NCI-H2227 treated with DMSO at 0.1 percent for 48 hours (cell line): ENCODE measurements at regions not wholly inside any gene's neighbourhood (a gene's known extent, or its start where the extent isn't known, plus 50 kb on each side); places are given as distances from the start of the nearest gene placed in this dataset.

Source experiments
- DNase-seq: peaks from one replicate; lab custom pipeline; 2025; lab: John Stamatoyannopoulos, UW

- no peak for DNase-seq
Measured at GRCh38 chr12:5230156-5230555, 186.5 kb downstream of the KCNA5 start.

GRCh38 chr12:5230861-5231260, 187.2 kb downstream of the KCNA5 start:
- no peak for DNase-seq

DNA sequence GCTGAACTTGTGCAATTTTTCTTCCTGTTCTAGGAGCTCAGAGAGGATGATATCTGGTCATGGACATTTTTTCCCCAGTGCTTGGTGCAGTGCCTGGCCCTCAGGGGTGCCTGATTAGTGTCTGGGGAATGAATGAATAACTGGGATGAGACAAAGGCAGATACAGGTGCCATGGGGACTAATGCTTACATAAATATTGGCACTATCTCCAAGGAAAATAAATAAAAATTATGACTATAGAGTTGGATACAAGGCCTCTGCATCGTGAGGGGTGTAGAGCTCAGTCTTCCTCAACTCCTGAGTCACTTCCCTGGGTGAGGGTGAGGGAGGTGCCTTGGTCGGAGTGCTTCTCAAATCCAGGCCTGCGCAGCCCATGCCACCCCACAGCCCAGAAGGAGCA, 188.6 kb downstream of the KCNA5 start:
- DNase-seq: no peak

DNA sequence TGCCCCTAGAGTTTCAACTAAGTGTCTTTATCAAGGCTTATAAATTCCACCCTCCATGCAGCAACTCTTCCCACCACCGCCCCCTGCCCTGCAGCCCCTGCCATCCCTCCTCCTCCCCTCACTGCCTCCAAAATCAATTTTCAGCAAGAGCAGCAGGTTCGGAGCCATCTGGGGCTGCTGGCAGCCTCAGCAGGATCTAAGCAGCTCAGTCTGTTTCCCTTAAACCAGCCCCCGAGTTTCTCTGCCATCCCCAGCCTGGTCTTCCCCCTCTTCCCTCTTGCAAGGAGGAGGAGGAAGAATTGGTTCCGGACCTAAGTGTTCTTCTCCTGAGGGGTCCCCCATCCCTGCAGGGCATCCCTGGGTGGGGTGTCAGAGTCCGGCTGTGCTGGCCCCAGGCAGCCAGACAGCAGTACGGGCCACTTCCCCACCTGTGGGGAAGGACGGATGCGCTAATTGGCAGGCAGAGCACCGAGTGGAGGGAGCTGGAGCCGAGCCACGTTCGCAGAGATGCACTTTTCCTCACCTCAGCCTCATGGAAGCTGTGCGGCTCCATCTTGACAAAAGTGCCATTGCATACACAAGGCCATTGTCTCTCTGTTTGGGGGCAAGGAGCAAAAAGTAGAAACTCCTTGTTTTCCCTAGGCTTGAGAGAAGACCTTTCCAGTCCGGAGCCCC, 189.3 kb downstream of the KCNA5 start:
- DNase-seq: no peak

DNA sequence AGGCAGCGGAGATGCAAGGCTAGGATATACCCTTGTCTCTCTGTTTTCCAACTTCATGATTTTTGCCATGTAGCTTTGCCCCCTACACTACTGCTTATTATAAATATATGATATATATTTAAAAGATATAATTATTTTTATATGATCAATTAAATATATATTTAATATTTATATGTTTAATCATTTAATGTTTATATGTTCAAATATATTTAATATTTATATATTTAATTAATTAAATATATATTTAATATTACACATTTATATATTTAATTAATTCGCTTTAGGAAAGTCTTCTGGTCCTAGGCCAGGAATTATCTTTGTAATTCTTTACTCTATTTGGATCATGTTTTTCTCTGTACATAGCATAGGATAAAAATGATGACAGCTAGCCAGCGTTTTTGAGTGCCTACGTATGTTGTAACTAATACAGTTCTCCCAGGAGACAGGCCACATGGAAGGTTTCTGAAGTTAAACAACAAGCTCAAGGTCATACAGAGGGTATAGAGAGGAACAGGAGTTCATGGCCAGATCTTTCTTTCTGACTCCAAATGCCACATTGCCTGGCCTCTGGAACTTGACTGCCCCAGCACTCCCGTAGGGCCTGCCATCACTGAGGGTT, 192.5 kb downstream of the KCNA5 start:
- no peak for DNase-seq

GRCh38 chr12:5242440-5242839, 189.5 kb upstream of the NTF3 start:
- no peak for DNase-seq

DNA sequence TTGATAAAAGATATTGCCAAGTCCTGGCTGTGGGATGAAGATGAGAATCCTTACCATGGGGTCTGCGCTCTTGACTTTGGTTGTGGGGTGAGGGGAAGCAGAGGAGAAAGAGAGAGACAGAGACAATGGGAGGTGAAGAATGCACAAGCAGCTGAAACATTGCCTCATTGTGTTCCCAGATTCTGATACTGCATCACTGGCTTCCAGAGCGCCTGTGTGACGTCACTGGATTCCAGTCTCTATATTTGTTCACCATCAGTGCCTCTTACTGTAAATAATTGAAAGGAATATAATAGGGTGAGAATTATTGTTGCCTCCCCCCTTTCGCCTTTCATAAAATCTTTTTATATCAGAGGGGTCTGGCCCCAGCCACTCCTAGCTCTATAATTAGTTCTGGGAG, 188.9 kb upstream of the NTF3 start:
- DNase-seq: peak; percentile 11

DNA sequence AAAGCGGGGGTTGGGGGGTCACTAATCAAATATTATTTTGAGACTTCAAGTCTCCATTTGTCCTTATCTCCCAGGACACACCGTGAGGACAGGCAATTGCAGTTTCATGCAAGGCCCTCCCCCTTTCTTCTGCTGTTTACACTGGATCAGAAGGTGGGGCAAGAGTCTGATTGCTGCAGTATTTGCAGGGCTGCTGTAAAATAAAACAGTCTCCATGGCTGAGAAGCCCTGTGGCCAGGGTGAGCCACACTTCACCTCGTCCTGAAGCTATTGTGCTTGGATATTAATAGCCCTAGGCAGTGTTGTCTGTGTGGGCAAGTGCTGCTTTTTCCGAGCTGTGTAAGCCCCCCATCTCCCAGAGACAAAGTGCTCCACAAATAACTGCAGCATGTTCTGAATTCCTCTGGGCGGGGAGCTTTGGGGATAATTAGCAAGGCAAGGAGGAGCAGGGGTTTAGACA, 187.4 kb upstream of the NTF3 start:
- no peak for DNase-seq

DNA sequence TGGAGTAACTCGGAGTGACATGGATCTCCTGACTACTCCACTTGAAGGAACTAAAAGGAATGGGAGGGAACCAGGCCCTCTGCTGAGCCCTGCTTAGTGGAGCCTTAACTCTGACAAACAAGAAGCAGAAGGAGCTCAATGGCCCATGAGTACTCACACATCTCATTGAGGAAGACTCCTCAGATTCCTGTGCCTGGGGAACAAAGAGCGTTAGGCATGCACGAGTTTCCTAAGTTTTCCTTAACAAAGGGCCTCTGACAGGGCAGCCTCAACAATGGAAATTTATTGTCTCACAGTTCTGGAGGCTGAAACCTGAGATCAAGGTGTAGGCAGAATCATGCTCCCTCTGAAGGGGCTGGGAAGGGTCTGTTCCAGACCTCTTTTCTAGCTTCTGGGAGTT, 185.7 kb upstream of the NTF3 start:
- DNase-seq: no peak

DNA sequence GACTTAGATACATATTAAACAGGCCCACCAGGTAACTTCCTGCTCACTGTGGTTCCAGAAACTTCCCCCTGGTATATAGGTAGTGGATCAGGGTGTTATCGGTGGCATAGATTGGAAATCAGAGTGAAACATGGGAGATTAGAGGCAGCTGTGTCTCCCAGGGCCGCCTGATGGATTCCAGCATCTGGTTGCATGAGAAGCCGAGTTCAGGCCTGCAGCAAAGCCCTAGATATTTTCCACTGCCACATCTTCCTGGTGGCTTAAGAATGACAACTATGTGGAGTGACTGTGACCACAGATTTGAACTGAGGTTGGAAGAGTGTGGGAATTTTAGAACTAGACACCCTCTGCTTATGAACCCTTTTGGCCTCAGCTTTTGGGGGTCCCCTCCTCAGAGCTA, 184.8 kb upstream of the NTF3 start:
- no peak for DNase-seq

DNA sequence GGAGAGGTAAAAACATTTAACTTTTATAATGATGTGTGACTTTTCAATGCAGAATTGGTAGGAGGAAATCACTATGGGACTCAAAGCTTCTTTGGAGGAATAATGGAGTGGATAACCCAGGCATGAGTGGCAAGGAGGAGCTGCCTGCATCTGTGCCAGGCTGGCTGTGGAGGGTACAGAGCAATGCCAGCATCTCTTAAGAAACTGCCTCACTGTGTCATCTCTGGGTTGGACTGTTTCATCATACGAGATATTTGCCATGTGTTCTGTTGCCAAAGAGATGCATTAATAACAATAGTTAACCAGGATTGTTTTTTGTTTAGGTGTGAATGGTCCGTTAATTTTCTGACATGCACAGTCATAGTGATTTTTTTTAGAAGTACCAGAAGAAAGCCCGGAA, 183.7 kb upstream of the NTF3 start:
- no peak for DNase-seq

DNA sequence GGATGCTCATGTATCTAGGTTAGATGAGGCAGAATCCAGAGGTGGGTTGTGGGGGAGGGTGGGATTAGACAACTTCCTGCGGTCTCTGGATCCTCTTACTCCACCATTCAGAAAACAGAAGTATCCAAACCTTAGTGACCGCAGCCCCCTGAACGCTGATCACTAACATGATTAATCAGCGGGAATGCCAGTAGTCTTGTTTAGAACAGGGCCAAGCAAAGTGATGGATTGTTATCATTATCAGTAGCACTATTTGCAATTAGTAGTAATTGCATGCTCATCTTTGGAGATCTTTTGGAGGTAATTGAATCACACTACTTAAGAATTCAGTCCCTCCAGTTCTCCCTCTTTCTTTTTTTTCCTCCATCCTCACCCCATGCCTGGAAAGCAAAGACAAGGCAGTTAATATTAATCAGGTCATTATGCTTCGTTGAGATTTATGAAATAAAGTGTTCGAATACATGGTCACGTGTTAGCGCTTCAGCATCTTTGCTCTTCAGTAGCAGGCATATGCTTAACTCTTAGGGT, 182.8 kb upstream of the NTF3 start:
- no peak for DNase-seq

- no peak for DNase-seq
Measured at GRCh38 chr12:5251092-5251491, 180.8 kb upstream of the NTF3 start.

DNA sequence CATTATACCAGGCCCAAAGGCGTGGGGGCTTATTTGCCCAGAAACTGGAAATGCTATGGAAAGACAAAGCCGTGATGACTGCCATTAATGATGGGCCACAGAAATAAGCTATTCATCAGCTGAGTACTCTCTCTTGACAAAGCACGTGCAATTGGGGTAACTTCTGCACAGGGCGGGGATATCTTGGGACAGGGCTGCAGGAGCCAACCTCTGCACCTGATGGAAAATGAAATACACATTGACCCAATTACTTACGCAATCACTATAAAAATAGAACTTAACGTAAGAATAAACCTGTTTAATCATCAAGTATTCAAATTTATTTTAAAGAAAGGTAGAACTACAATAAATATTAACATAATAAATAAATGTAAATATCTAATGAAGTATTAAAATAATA, 180.1 kb upstream of the NTF3 start:
- no peak for DNase-seq

DNA sequence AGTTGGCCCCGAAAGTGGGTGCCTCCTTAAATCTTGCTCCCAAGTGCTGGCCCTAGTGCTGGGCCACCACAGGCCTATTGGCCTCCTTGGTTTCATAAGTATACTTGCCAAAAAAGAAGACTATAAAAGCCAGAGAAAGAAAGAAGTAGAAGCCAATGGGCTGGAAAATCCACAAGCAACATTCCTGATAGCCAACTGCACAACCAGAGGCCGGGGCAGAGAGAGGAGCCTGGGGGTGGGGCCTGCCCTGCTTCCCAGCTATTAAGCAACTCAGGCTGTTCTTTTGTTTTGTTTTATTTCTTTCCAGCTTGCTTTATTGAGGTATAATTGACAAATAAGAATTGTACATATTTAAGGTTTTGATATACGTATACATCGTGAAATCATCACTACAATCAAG, 177.2 kb upstream of the NTF3 start:
- DNase-seq: no peak

- DNase-seq: no peak
Measured at GRCh38 chr12:5257763-5258495, 174.0 kb upstream of the NTF3 start.

DNA sequence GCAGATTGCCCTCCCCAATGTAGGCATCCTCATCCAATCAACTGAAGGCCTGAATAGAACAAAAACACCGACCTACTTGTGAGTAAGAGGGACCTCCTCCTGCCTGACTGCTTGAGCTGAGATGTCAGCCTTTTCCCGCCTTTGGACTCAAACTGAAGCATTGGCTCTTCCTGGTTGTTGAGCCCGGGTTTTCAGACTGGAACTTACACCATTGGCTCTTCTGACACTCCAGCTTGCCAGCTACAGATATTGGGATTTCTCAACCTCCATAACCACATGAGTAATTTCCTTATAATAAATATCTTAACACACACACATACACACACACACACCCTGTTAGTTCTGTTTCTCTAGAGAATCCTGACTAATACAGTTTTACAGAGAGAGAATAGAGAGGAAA, 173.4 kb upstream of the NTF3 start:
- no peak for DNase-seq

GRCh38 chr12:5258926-5259325, 173.0 kb upstream of the NTF3 start:
- DNase-seq: no peak

DNA sequence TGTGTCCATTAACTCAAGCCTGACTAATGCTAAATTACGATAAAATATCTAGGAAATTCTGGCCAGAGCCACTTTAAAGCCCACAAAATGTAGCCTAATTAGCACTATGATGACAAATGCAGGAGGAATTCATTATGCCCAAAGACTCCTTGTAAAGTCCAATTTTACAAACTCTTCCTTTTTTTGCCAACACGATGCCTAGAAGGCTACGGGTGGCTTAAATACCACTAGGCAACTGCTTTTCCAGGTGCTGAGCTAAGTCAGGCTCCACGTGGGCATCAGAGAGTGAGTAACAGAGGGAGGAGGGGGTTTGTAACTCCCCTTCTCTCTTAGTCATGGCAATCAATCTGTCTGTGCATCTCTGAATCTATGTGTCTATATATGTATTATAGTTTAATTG, 172.4 kb upstream of the NTF3 start:
- DNase-seq: no peak

GRCh38 chr12:5260086-5260485, 171.8 kb upstream of the NTF3 start:
- no peak for DNase-seq

- DNase-seq: no peak
Measured at GRCh38 chr12:5260591-5261086, 171.3 kb upstream of the NTF3 start.

DNA sequence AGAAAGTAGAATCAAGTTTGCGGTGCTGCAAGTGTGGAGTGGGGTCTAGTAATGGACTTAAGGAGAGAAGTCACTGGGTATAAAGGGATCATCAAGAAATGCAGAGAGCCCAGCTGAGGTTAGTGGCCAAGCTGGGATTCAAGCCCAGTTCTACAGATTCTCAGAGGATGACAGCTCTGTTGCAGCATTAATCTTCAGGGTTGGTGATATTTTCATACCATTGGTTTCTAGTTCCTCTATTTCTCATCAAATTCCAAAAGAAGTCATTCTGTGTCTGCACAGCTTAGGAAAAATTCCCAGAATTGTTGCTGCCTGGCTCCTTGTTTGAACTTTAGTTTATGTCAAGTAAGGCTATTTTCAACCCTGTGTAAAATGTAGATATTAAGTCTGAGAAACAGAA, 169.5 kb upstream of the NTF3 start:
- DNase-seq: no peak

GRCh38 chr12:5262885-5263284, 169.0 kb upstream of the NTF3 start:
- DNase-seq: no peak
